LNCAP (cell line): ENCODE measurements at regions not wholly inside any gene's neighbourhood (a gene's known extent, or its start where the extent isn't known, plus 50 kb on each side); places are given as distances from the start of the nearest gene placed in this dataset.

Experiments used
- TF ChIP-seq, protein P1 (sequence below): fragments of 450-650 bp; IDR thresholded peaks from 2 replicates; pipeline ENCODE4 v1.5.1; 2017; ENCODE audit warnings: mild to moderate bottlenecking

- TF ChIP-seq, protein P1, sequence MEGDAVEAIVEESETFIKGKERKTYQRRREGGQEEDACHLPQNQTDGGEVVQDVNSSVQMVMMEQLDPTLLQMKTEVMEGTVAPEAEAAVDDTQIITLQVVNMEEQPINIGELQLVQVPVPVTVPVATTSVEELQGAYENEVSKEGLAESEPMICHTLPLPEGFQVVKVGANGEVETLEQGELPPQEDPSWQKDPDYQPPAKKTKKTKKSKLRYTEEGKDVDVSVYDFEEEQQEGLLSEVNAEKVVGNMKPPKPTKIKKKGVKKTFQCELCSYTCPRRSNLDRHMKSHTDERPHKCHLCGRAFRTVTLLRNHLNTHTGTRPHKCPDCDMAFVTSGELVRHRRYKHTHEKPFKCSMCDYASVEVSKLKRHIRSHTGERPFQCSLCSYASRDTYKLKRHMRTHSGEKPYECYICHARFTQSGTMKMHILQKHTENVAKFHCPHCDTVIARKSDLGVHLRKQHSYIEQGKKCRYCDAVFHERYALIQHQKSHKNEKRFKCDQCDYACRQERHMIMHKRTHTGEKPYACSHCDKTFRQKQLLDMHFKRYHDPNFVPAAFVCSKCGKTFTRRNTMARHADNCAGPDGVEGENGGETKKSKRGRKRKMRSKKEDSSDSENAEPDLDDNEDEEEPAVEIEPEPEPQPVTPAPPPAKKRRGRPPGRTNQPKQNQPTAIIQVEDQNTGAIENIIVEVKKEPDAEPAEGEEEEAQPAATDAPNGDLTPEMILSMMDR = no peak
Observed at GRCh38 chr2:195257979-195258378, 399.0 kb upstream of the SLC39A10 start.

GRCh38 chr2:195252018-195252417, 405.0 kb upstream of the SLC39A10 start:
- TF ChIP-seq, protein P1 = no peak

- TF ChIP-seq, protein P1 = no peak
Observed at GRCh38 chr2:195251214-195251613, 405.8 kb upstream of the SLC39A10 start.

DNA sequence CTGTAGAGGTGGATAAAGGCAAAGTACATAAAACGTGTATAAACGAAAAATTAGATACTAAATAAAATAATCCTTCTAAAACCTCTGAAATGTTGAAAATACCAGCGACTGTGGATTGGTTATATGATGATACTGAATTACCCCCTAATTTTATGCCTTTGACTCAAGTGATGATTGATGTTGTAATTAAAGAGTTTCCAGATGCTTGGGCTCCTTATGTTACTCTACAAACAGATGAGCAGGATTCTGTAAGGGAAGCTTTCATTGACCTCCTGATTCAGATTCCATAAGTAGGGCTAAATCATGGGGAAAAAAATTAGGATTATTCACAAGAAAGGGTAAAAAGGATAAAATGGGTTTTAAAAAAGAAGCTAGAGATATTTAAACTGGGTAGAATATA, 418.2 kb upstream of the SLC39A10 start:
- TF ChIP-seq, protein P1 = no peak

- TF ChIP-seq, protein P1 = no peak
Observed at GRCh38 chr2:195238379-195238778, 418.6 kb upstream of the SLC39A10 start.

DNA sequence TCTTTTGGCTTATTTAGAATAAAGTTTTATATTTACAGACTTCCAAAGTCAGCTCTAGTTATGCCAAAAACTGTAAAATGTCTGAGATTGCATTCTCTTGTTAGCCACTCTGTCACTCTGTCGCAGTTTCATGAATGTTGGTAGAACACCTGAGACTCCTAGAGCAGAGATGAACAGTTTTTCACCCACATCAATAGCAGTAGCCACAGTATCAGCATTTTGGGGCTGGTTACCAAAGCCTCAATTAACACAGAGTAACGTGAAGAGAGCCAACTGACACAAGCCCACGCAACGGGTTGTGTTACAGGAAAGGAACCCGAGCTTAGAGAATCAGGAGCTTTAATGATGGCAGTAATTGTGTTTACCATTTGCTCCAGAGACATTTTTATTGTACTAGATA, 443.0 kb upstream of the SLC39A10 start:
- TF ChIP-seq, protein P1 = no peak

DNA sequence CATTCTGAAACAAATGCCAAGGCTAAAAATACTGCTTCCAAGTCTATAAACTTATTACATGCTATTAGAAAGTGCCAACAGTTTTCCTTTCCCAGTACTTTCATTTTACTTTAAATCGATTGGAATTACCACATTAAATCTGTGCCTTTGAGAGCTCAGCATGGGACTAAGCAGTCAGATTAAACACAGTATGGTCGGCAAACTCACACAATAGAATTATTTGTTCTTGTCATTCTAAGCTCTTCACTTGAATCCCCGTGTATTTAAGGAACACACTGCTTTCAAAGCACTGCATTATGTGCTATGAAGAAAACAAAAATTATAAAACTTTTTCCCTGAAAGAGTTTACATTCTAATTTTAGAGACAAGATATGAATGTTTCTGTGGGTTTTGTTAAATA, 444.4 kb upstream of the SLC39A10 start:
- TF ChIP-seq, protein P1 = no peak

DNA sequence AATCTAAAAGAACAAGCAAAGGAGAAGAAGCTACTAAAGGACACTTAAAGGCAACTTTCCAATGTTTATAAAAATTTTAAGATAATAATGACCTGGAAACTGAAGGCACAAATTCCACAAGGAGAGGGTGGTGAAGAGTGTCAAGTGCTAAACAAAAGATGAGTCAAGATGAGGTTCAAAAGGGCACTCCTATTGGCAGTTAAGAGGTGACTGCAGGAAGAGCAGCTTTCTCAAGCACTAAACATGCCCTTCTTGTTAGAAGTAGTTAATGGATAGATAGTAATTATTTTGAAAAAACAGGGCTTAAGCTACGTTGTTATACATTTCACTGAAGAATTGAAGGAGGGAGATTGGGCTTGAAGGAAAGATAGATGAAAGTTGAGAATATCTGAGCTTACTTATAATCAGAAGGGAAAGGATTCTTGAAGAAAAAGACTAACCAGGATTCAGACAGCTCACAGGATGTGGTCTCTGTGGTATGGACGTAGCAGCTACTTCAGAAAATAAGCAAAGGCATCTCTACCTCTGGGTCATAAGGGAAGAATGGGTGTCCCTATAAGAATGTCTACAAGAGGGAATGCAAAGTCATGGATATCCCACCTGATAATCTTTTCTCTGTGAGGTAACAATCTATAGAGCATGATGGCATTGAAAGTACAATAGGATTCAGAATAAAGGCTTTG, 454.7 kb upstream of the SLC39A10 start:
- TF ChIP-seq, protein P1 = no peak
